ENCODE measurements at regions not wholly inside any gene's neighbourhood (a gene's known extent, or its start where the extent isn't known, plus 50 kb on each side); places are given as distances from the start of the nearest gene placed in this dataset.
"Not testable (repeated sequence)": the region's sequence is repeated elsewhere in the genome, so short reads cannot be mapped to it uniquely, and the experiment has no call there.

DNA sequence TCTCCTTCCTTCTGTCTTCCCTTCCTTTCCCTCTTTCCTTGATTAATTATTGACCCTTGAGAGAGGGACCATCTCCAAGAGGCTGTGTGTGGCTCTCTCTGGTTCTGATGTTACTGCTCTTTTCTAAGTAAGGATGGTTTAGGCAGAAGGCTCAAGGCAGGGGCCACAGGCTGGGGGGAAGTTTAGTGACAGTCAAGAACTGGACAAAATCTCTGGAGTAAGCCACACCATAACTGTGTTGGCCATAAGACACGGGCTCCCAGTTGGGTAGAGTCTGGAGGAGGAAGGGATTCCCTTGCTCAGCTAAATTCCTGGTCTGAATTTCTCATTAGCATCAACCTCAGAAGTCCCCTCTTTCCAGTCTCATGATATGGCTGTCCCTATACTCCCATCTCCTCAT lies 74.7 kb downstream of the BUD13 start:
- no peak for DNase-seq (ENCODE audit: low read depth)

DNA sequence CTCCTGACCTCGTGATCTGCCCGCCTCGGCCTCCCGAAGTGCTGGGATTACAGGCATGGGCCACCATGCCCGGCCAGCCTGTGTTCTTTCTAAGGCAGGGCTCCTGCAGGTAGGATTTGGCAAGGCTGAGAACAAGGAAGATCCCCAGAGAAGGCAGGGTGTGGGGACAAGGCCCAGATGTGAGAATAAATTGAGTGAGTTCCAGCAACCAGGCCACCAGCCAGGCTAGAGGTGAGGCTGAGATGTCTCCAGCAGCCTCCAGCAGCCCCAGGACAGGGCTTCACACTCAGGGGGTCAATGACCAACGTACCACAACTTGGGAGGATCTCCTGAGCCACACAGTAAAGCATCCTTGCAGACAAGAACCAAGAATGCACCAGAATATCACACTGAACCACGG lies 75.1 kb downstream of the BUD13 start:
- DNase-seq (ENCODE audit: low read depth), result no peak

DNA sequence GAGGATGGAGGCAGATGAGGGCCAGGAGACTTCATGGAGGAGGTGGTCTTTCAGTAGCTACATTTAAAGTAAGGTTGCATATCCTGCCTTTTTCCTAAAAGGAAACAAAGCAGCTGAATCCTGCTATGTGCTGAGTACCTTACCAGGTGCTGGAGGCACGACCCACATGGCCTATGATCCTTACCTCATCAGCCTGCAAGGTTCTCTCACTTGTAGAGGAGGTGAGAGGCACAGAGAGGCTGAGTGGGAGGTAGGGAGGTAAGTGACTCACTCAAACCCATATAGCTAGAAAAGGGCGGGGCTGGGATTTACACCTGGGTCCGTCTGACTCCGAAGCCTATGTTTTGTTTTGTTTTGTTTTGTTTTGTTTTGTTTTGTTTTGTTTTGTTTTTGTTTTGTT lies 75.8 kb downstream of the BUD13 start:
- DNase-seq (ENCODE audit: low read depth), result no peak

DNA sequence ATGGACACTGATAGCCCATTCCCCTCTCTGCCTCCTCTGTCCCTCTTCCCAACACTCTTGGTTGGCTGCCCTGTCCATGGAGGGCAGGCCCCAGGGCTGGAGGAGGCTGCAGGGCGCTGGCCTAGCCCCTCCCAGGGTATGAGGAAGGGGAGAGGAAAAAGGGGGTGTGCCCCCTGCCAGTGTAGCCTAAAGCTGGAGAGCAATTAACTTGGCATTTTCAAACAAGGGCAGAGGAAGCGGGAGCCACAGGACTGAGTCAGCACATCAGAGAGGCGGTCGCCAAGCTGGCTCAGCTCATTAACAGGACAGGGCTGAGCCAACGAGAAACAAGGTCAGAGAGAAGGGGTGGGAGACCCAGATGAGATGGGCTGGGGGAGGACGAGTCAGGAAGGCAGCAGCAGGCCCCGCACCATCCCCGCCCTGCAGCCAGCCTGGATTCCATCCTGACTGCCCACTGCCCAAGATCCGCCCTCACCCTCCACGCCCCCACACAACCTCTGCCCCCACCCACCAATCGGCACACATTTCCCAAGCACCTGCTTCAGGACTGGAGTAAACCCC lies 76.3 kb downstream of the BUD13 start:
- no peak for DNase-seq (ENCODE audit: low read depth)

DNA sequence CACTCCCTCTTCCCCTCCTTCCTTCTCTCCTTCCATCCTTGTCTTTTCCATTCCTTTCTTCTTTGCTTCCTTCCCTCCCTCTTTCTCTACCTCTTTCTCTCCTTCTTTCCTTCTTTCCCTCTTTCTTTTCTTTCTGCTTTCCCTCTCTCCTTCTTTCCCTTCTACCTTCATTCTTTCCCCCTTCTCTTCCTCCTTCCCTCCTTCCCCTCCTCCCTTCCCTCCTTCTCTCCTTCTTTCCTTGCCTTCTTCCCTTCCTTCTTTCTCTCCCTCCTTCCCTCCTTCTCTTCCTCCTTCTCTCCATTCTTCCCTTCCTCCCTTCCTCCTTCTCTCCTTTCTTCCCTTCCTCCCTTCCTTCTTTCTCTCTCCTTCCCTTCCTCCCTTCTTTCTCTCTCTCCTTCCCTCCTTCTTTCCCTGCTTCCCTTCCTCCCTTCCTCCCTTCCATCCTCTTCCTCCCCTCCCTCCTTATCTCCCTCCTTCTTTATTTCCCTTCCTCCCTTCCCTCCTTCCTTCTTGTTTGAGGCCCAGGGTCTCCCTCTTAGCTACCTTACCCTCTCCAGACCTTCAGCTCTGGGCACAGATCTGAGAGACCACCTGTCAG lies 77.0 kb downstream of the BUD13 start:
- no peak for DNase-seq (ENCODE audit: low read depth)

DNA sequence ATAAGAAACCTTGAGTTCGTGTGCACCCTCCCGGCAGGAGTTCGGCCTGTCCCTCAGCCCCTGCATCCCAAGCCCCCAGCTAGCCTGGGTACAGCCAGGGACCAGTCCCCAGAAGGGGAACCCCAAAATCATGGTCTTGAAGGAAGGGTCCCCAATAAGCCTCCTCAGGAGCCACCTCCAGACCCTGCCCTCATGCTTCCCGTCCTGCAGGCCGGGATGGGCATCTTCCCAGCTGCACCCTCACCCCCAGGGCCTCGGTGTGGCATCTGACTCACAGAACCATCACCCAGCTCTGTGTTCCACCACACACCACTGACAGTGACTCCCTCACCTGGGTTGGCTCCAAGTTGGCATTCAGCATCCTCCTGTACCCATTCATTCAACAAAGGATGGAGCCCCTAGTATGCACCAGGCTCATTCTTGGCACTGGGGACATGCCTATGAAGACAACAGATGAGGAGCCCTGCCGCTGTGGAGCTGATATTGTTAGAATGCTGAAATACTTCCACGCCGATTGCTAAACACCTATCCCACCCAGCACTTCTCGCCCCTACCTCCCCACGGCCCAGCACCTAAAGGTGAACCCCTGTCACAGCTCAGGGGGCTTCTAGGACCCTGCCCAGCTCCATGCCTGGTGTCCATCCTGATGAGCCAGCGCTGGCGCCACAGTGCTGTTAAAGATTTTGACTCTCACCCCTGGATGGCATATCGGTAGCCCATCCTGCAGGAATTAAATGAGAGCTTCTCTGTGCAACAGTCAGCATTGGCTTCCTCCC lies 77.8 kb downstream of the BUD13 start:
- no peak for DNase-seq (ENCODE audit: low read depth)

DNA sequence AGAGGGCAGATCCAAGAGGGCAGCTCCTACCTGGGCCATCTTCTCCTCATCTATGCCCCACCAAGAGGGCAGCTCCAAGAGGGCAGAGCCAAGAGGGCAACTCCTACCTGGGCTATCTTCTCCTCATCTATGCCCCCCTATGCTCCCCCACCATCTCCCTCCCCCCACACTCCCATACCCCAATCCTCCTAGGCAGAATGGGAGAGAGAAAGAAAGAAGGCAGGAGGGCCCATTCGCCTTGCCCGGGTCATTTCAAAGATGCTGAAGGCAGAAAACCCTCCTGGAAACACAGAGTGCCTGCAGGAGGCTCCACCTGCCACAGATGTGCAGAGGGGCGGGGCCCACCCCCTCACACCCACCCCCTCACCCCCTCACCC lies 78.5 kb downstream of the BUD13 start:
- DNase-seq (ENCODE audit: low read depth), result no peak

DNA sequence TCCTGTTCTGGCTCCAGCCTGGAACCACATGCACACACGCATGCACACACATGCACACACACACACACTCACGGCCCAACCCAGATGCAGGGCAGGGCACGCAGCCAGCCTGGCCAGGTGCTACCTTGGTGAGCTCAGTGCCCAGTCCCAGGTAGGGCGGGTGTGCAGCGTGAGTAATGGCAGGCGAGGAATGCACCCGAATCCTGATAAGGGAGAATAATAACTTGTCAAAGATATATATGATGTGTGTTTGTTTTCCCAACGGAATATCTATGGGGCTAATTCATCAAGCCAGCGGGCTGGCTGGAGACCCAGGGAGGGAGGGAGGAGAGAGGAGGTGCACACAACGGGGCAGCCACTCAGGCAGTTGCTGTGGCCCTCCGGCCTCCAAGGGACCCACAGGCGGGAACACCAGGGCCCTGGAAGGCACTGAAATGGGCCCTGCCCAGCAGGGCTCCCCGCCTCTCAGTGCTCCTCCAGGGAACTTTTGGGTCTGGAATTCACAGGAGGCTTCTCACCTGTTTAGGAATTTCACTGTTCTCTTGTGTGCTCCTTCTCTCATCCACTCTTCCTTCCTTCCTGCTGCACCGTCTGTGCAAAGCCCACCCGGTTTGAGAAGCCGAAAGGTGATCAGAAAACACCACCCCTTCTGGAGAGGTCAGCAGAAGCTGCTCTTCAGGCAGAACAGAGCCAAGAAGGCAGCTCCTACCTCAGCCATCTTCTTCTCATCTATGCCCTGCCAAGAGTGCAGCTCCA lies 79.0 kb downstream of the BUD13 start:
- no peak for DNase-seq (ENCODE audit: low read depth)

DNA sequence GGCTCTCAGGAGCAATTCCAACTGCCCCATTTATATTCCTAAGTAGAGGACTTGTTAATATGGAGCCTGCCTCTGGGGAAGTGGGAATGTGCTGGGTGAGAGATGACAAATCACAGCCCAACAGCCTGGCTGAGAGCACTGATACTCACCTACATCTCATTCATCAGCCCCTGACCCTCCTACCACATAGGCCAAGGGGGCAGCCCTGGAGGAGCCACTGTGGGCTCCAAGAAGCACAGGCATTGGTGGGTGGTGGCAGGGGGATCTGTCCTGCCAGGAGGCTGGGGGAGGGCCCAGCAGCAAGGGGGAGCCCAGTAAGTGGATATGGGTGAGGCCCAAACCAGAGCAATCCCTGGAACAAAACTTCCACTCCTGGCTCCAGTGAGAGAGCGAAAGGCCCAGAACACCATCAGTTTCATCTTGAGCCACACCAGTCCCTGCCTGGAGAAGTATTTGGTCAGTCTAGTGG lies 79.7 kb downstream of the BUD13 start:
- no peak for DNase-seq (ENCODE audit: low read depth)

DNA sequence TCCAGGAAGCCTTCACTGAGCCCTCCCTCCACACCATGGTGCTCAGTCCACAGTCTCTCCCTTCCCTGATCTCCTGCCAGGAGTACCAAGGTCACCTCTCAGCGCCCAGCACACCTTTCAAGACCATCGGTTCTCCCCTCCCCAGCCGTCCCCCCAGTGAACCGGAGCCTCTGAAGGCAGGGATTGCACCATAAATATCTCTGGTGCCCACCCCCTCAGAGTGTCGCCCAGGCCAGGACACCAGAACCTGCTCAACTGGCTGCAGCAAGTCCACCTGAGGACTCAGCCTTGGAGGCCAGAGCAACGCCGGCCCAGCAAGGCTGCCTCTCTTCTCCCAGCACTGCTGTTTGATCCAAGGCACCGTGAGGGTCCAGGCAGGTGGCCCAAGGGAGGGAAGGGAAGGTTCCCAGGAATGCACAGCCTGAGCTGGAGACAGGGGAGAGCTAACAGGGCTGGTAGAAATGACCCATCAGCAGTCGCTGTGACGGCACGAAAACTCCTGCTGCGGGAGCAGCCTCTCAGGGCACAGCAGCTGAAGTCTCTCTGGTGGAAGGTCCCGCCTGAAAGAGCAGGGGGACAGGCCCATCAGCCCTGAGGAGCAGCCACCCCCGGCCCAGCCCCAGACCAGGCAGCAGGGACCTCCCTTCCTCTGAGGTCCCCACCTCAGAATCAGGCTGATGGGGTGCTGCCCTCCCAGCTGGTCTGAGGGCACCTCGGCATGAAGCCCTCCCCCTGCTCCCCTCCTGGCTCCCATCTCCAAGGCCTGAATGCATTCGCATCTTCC lies 80.3 kb downstream of the BUD13 start:
- no peak for DNase-seq (ENCODE audit: low read depth)

DNA sequence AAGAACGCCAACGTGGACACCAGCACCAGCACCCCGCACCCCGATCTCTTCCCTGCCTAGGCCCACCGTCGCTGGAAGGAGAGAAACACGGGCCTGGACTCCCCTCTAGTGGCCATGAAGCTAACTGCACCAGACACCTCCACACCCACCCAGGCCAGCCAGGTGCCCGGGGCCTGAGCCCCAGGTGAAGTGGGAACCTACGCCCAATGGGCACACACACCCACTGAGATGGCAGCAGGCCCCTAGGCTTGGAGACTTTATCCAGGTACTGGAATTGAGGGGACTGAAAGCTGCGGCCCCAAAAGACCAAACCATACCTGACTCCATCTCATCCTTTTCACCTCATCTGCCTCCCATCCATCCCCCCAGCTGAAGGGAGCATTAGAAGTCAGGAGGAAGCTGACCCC lies 81.0 kb downstream of the BUD13 start:
- DNase-seq (ENCODE audit: low read depth), result peak; percentile 38

DNA sequence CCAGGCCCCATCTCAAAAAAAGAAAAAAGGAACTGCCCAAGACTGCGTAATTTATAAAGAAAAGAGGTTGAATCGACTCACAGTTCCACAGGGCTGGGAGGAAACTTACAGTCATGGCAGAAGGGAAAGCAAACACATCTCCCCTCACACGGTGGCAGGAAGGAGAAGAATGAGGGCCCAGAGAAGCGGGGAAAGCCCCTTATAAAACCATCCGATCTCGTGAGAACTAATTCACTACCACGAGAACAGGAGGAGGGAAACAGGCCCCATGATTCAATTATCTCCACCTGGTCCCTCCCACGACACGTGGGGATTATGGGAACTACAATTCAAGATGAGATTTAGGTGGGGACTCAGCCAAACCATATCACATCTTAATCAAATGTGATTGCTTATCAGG lies 82.2 kb downstream of the BUD13 start:
- no peak for DNase-seq (ENCODE audit: low read depth)

DNA sequence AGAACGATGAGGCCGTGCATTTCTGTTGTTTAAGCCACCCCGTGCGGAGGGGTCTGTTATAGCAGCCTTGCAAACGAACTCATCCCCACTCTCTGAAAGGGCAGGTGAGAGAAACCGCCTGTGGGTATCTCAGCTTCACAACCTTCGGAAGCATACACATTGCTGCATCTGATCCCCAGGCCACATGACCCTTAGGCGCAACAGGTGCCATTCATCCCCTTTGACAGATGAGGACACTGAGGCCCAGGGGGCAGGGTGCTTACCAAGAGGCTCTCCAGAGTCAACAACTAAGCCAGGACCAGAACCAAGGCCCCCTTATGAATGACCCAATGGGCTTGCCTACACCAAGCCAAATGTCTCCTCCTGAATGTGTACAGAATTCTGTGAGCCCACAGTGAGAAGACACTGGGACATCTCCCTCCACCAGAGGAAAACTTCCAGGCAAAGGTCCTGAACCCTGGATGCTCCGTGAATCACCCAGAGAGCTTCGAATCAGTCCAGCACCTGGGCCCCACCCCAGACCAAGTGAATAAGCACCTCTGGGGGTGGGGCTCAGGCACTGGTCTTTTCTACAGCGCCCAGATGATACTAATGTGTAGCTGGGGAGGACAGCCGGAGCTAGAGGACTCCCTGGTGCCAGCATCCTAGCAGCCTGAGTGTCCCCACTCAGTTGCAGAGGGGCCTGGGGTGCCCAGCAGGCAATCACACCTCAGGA lies 83.2 kb downstream of the BUD13 start:
- no peak for DNase-seq (ENCODE audit: low read depth)

DNA sequence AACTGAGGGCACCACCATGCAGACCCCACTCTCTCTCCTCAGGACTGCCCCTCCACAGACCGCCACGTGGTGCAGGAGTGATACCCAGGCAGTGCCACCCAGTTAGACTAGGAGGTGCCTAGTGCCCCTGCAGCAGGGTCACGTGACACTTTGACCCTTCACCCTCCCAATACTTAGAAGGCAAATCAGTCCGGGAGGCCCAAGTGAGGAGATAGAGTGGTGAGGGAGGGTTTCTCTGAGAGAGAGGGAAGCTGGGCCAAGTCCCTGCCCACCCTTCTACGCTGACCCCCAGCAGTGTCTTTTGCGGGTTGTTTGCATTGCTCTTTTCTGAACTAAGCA lies 84.6 kb downstream of the BUD13 start:
- no peak for DNase-seq (ENCODE audit: low read depth)

DNA sequence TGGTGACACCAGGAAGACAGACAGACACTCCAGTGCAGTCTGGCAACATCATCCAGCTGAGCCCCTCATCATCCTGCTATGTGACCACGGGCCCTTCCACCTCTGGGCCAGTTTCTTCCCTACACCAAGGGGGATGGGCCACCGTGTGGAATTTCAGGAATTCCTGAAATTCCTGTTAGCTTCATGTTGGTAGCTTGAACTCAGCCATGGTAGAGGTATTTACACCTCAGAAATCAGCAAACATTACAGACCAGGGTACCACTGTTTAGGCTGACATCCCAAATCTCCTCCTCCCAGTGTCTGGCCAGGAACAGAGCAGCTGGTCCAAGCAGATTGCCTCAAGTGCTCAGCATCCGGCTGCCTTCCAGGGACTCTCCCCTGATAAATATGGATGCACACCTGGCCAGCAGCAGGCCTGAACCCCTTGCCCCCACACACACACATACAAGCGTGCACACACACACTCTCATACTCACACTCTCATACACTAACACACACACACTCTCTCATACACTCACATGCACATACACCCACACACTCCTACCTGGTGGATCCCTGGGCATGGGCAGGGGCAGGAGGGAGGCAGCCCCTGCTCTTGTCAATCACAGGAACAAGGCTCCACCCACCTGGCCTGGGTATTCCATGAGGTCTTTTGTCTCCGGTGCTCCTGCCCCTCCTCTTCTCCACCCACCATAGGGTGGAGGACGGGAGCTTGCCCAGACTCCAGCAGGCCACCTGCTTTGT lies 85.2 kb downstream of the BUD13 start:
- no peak for DNase-seq (ENCODE audit: low read depth)

DNA sequence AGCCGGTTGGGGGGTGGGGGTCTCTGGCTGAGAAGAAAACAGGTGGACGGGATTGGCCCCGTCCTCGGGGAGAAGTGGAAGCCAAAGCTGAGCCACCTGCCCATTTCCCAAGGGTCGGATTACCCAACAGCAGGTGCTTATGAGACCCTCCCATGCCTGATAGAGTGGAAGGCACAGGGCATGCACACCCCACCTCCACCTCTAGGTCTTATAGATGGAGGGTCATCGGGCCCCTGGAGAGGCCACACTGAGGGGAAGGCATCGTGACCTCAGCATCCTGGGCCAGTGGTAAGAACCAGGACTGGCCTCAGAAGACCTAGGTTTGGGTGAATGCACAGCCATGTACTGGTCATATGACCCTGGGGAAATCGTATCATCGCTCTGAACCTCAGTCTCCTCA lies 85.9 kb downstream of the BUD13 start:
- DNase-seq (ENCODE audit: low read depth), result no peak

DNA sequence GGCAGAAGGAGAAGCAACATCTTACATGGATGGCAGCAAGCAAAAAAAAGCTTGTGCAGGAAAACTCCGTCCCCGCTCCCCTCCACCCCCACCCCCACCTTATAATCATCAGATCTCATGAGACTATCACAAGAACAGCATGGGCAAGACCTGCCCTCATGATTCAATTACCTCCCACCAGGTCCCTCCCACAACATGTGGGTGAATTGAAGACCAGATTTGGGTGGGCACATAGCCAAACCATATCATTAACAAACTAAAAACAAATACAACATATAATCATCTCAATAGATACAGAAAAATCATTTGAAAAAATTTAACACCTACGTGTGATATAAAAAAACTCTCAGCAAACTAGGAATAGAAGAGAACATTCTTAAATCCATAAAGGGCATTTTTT lies 88.8 kb downstream of the BUD13 start:
- no peak for DNase-seq (ENCODE audit: low read depth)

DNA sequence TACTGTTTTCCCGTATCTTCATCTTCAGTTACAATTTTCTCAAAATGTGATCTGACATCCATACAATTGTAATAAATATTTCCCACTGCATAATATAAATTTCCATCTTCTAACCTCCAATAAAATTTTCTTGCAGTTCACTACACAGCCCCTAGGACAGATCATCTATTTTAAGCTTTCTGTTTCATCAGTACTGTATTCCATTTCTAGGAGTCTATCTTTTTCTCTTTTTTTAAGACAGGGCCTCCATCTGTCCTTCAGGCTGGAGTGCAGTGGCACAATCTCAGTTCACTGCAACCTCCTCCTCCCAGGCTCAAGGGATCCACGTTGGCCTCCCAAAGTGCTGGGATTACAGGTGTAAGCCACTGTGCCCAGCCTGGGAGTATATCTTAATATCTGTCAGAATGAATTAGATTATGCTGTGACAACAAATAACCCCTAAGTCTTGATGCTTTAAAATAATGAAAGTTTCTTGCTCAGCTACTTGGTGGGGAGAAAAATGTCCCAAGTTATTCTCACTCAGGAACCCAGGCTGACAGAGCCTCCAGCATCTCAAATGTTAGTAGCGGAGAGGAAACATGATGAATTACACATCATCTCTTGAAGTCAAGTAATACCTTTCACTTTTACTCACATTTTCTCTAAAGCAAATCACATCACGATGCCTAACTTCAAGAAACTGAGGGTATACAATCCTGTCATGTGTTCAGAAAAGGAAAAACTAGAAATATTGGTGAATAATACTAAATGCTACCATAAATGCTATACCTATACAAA lies 92.2 kb downstream of the BUD13 start:
- no peak for DNase-seq (ENCODE audit: low read depth)

DNA sequence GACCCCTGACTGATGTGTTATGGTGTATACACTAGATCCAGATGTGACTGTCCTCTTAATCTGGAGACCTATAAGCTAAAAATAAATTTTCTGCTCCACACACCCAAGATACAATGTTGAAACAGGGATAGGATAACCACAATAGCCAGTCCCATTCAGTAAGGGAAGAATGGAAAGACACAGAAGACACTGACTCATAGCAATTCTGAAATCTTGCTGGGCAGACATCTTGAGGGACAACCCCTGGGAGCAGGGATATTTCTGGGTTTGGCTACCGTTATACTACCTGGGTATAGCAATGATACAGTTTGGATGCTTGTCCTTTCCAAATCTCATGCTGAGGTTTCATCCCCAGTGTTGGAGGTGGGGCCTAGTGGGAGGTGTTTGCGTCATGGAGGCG lies 93.9 kb downstream of the BUD13 start:
- DNase-seq (ENCODE audit: low read depth), result no peak

DNA sequence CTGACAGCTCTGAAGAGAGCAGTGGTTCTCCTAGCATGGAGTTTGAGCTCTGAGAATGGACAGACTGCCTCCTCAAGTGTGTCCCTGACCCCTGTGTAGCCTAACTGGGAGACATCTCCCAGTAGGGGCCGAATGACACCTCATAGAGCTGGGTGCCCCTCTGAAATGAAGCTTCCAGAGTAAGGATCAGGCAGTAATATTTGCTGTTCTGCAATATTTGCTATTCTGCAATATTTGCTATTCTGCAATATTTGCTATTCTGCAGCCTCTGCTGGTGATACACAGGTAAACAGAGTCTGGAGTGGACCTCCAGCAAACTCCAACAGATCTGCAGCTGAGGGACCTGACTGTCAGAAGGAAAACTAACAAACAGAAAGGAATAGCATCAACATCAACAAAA lies 105.5 kb downstream of the BUD13 start:
- not testable (repeated sequence) for DNase-seq (ENCODE audit: low read depth)
